ENCODE measurements at regions not wholly inside any gene's neighbourhood (a gene's known extent, or its start where the extent isn't known, plus 50 kb on each side); places are given as distances from the start of the nearest gene placed in this dataset.
"Not testable (repeated sequence)": the region's sequence is repeated elsewhere in the genome, so short reads cannot be mapped to it uniquely, and the experiment has no call there.

GRCh38 chr3:177871267-177871666 lies 665.0 kb upstream of the KCNMB2 start:
- intact Hi-C loops (cut with micrococcal nuclease) = not testable (repeated sequence)

GRCh38 chr3:177878192-177878591 lies 658.0 kb upstream of the KCNMB2 start:
- intact Hi-C loops (cut with micrococcal nuclease) = no loop called here

- intact Hi-C loops (cut with micrococcal nuclease) = no loop called here
Observed at GRCh38 chr3:177878957-177879356, 657.3 kb upstream of the KCNMB2 start.

GRCh38 chr3:177881351-177881750 lies 654.9 kb upstream of the KCNMB2 start:
- intact Hi-C loops (cut with micrococcal nuclease) = loop anchor here (5.0 kb wide), 1 partner anchor 519 kb away; no protein-coding TSS in a partner anchor

GRCh38 chr3:177882124-177882648 lies 654.0 kb upstream of the KCNMB2 start:
- intact Hi-C loops (cut with micrococcal nuclease) = loop anchor here (5.0 kb wide), 1 partner anchor 520 kb away; no protein-coding TSS in a partner anchor

- intact Hi-C loops (cut with micrococcal nuclease) = loop anchor here (5.0 kb wide), 1 partner anchor 521 kb away; no protein-coding TSS in a partner anchor
Observed at GRCh38 chr3:177883091-177883490, 653.1 kb upstream of the KCNMB2 start.

GRCh38 chr3:177883957-177884356 lies 652.3 kb upstream of the KCNMB2 start:
- intact Hi-C loops (cut with micrococcal nuclease) = loop anchor here (5.0 kb wide), 1 partner anchor 522 kb away; no protein-coding TSS in a partner anchor

GRCh38 chr3:177885063-177885462 lies 651.2 kb upstream of the KCNMB2 start:
- intact Hi-C loops (cut with micrococcal nuclease) = no loop called here

GRCh38 chr3:177886501-177886900 lies 649.7 kb upstream of the KCNMB2 start:
- intact Hi-C loops (cut with micrococcal nuclease) = no loop called here

- intact Hi-C loops (cut with micrococcal nuclease) = no loop called here
Observed at GRCh38 chr3:177887475-177887874, 648.8 kb upstream of the KCNMB2 start.

- intact Hi-C loops (cut with micrococcal nuclease) = no loop called here
Observed at GRCh38 chr3:177889161-177889560, 647.1 kb upstream of the KCNMB2 start.

- intact Hi-C loops (cut with micrococcal nuclease) = no loop called here
Observed at GRCh38 chr3:177889652-177890358, 646.4 kb upstream of the KCNMB2 start.

GRCh38 chr3:177890359-177890683 lies 645.9 kb upstream of the KCNMB2 start:
- intact Hi-C loops (cut with micrococcal nuclease) = no loop called here

GRCh38 chr3:177891569-177891968 lies 644.7 kb upstream of the KCNMB2 start:
- intact Hi-C loops (cut with micrococcal nuclease) = not testable (repeated sequence)

- intact Hi-C loops (cut with micrococcal nuclease) = no loop called here
Observed at GRCh38 chr3:177893331-177893730, 642.9 kb upstream of the KCNMB2 start.

- intact Hi-C loops (cut with micrococcal nuclease) = no loop called here
Observed at GRCh38 chr3:177894081-177894728, 642.0 kb upstream of the KCNMB2 start.

GRCh38 chr3:177898185-177898584 lies 638.1 kb upstream of the KCNMB2 start:
- intact Hi-C loops (cut with micrococcal nuclease) = no loop called here

GRCh38 chr3:177899275-177900067 lies 636.8 kb upstream of the KCNMB2 start:
- intact Hi-C loops (cut with micrococcal nuclease) = no loop called here

- intact Hi-C loops (cut with micrococcal nuclease) = no loop called here
Observed at GRCh38 chr3:177902876-177903275, 633.4 kb upstream of the KCNMB2 start.

GRCh38 chr3:177904621-177905020 lies 631.6 kb upstream of the KCNMB2 start:
- intact Hi-C loops (cut with micrococcal nuclease) = no loop called here

- intact Hi-C loops (cut with micrococcal nuclease) = no loop called here
Observed at GRCh38 chr3:177905173-177906125, 630.8 kb upstream of the KCNMB2 start.
